Breast epithelium (tissue), 3 donors: ENCODE measurements at regions not wholly inside any gene's neighbourhood (a gene's known extent, or its start where the extent isn't known, plus 50 kb on each side); places are given as distances from the start of the nearest gene placed in this dataset.

Source experiments
- POLR2A ChIP-seq: fragments of 450-650 bp; IDR thresholded peaks from one replicate; pipeline ENCODE4 v1.6.1; 2016; ENCODE audit warnings: antibody characterized with exemption, mild to moderate bottlenecking, moderate library complexity
- TF ChIP-seq, protein P1 (sequence below), 3 donors: fragments of 450-650 bp; IDR thresholded peaks; one replicate each; pipeline ENCODE4 v1.5.1; 2016 to 2017; ENCODE audit warnings: antibody characterized with exemption in 3 of 3, mild to moderate bottlenecking in 3 of 3, moderate library complexity in 3 of 3

GRCh38 chr6:140872885-140873284, 1259.8 kb upstream of the GJE1 start:
- TF ChIP-seq, protein P1, sequence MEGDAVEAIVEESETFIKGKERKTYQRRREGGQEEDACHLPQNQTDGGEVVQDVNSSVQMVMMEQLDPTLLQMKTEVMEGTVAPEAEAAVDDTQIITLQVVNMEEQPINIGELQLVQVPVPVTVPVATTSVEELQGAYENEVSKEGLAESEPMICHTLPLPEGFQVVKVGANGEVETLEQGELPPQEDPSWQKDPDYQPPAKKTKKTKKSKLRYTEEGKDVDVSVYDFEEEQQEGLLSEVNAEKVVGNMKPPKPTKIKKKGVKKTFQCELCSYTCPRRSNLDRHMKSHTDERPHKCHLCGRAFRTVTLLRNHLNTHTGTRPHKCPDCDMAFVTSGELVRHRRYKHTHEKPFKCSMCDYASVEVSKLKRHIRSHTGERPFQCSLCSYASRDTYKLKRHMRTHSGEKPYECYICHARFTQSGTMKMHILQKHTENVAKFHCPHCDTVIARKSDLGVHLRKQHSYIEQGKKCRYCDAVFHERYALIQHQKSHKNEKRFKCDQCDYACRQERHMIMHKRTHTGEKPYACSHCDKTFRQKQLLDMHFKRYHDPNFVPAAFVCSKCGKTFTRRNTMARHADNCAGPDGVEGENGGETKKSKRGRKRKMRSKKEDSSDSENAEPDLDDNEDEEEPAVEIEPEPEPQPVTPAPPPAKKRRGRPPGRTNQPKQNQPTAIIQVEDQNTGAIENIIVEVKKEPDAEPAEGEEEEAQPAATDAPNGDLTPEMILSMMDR (IDR thresholded peaks at IDR 0.05), result no peak
- TF ChIP-seq POLR2A, result no peak
